ENCODE measurements at regions not wholly inside any gene's neighbourhood (a gene's known extent, or its start where the extent isn't known, plus 50 kb on each side); places are given as distances from the start of the nearest gene placed in this dataset.

- Histone ChIP-seq H2AFZ (ENCODE audit: low read length) (no peak overlapping the region), H3F3A (ENCODE audit: insufficient read depth, low read length) (no peaks in the 10 kb centered on the region), H3K9ac (ENCODE audit: low read length) (no peak overlapping the region), H3K4me3 (ENCODE audit: low read depth, low read length, poor library complexity, severe bottlenecking) (no peak overlapping the region), H3K9me3 (ENCODE audit: low read length) (no peaks in the 10 kb centered on the region), H3K36me3 (ENCODE audit: insufficient read depth, low read length) (no peaks in the 10 kb centered on the region), H4K20me1 (ENCODE audit: insufficient read depth, low read length) (no peaks in the 10 kb centered on the region), H3K79me2 (ENCODE audit: insufficient read depth, low read length) (no peaks in the 10 kb centered on the region), H3K4me1 (ENCODE audit: insufficient read depth, low read length, severe bottlenecking) (no peaks in the 10 kb centered on the region), H3K9me2 (ENCODE audit: low read depth, low read length) (no peaks in the 10 kb centered on the region), H3K4me2 (ENCODE audit: low read length) (no peak overlapping the region), H3K27me3 (ENCODE audit: insufficient read depth, low read length) (no peaks in the 10 kb centered on the region), H3K27ac (ENCODE audit: low read depth, low read length, poor library complexity, severe bottlenecking) (no peak overlapping the region)
- TF ChIP-seq CTCF (IDR thresholded peaks at IDR 0.05; ENCODE audit: low read length) (no peak), EZH2 (IDR thresholded peaks at IDR 0.05; ENCODE audit: borderline replicate concordance, low read length) (no peak)
Measured at GRCh38 chr15:95565016-95565600, 765.4 kb upstream of the NR2F2 start.

GRCh38 chr15:95565690-95566089 is 764.8 kb upstream of the NR2F2 start:
- H3K27ac ChIP-seq (ENCODE audit: low read depth, low read length, poor library complexity, severe bottlenecking): no peak overlapping the region
- no peaks in the 10 kb centered on the region for H3K36me3 ChIP-seq (ENCODE audit: insufficient read depth, low read length)
- H3F3A ChIP-seq (ENCODE audit: insufficient read depth, low read length): no peaks in the 10 kb centered on the region
- no peaks in the 10 kb centered on the region for H3K4me1 ChIP-seq (ENCODE audit: insufficient read depth, low read length, severe bottlenecking)
- H3K4me2 ChIP-seq (ENCODE audit: low read length): no peak overlapping the region
- H4K20me1 ChIP-seq (ENCODE audit: insufficient read depth, low read length): no peaks in the 10 kb centered on the region
- no peaks in the 10 kb centered on the region for H3K9me3 ChIP-seq (ENCODE audit: low read length)
- H3K79me2 ChIP-seq (ENCODE audit: insufficient read depth, low read length): no peaks in the 10 kb centered on the region
- no peak overlapping the region for H3K4me3 ChIP-seq (ENCODE audit: low read depth, low read length, poor library complexity, severe bottlenecking)
- TF ChIP-seq CTCF (IDR thresholded peaks at IDR 0.05; ENCODE audit: low read length): no peak
- no peak for TF ChIP-seq EZH2 (IDR thresholded peaks at IDR 0.05; ENCODE audit: borderline replicate concordance, low read length)
- no peak overlapping the region for H3K9ac ChIP-seq (ENCODE audit: low read length)
- no peak overlapping the region for H2AFZ ChIP-seq (ENCODE audit: low read length)
- no peaks in the 10 kb centered on the region for H3K9me2 ChIP-seq (ENCODE audit: low read depth, low read length)
- H3K27me3 ChIP-seq (ENCODE audit: insufficient read depth, low read length): no peaks in the 10 kb centered on the region

- Histone ChIP-seq H3K9me3 (ENCODE audit: low read length) (no peaks in the 10 kb centered on the region), H4K20me1 (ENCODE audit: insufficient read depth, low read length) (no peaks in the 10 kb centered on the region), H3K27me3 (ENCODE audit: insufficient read depth, low read length) (no peaks in the 10 kb centered on the region), H3K9ac (ENCODE audit: low read length) (no peak overlapping the region), H3F3A (ENCODE audit: insufficient read depth, low read length) (no peaks in the 10 kb centered on the region), H3K4me2 (ENCODE audit: low read length) (no peak overlapping the region), H3K79me2 (ENCODE audit: insufficient read depth, low read length) (no peaks in the 10 kb centered on the region), H3K36me3 (ENCODE audit: insufficient read depth, low read length) (no peaks in the 10 kb centered on the region), H3K27ac (ENCODE audit: low read depth, low read length, poor library complexity, severe bottlenecking) (no peak overlapping the region), H3K4me1 (ENCODE audit: insufficient read depth, low read length, severe bottlenecking) (no peaks in the 10 kb centered on the region), H3K9me2 (ENCODE audit: low read depth, low read length) (no peaks in the 10 kb centered on the region), H2AFZ (ENCODE audit: low read length) (no peak overlapping the region), H3K4me3 (ENCODE audit: low read depth, low read length, poor library complexity, severe bottlenecking) (no peak overlapping the region)
- no peak for TF ChIP-seq CTCF (IDR thresholded peaks at IDR 0.05; ENCODE audit: low read length)
- no peak for TF ChIP-seq EZH2 (IDR thresholded peaks at IDR 0.05; ENCODE audit: borderline replicate concordance, low read length)
Measured at GRCh38 chr15:95567686-95568085, 762.8 kb upstream of the NR2F2 start.
